ENCODE measurements at regions not wholly inside any gene's neighbourhood (a gene's known extent, or its start where the extent isn't known, plus 50 kb on each side); places are given as distances from the start of the nearest gene placed in this dataset.

DNA sequence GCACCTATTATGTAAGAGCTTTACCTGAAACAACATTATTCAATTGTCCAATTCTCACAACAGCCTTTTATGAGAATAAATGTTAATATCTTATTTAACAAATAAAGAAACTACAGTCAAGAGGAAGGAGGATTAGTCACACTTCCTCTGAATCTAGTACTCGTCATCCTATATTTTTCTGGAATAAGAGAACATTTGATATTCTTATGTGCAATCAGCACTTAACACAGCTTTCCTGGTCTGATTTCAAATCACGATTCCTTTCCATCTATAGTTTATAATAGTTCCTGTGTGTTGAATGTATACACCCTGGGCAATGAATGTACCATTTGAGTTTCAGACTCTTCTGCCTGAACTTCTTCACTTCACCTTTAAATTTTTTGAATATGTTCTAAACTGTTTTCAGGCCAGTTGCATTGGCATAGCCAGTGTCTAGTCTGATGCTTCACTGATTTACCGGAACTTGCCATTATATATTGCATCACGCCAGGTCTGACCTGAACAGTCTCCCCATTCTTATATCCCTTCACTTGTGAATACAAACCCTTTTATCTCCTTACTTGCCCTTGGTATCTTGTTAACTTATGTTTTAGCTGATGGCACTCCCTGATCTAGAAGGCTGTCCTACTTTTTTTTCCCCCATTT lies 698.3 kb downstream of the MAT2B start:
- no peaks in the 10 kb centered on the region for H3K9me3 ChIP-seq (ENCODE audit: control insufficient read depth, low read length)
- H3K4me3 ChIP-seq (ENCODE audit: low read length), result no peak overlapping the region
- H3K4me1 ChIP-seq (ENCODE audit: control insufficient read depth, insufficient read depth, low read length), result no peaks in the 10 kb centered on the region

DNA sequence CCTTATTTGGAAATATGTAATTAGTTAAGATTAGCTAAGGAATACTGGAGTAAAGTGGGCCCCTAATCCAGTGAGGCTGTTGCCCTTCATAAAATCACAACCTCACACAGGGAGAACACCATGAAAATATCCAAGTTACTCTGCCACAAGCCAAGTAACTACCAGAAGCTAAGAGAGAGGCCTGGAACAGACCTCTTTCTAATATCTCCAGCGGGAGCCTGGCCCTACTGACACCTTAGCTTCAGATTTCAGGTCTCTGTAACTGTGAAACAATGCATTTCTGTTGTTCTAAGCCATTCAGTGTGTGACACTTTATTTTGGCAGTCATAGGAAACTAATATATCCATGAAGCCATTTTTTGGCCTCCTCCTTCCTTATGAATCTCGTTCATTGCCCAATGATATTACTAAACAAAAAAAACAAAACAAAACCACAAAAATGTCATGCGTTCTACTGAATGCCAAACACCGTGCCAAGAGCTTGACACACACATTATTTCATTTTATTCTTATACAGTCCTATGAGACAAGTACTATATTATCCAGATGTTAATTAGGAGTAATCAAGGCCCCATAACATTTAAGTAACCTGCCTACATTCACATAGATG lies 699.0 kb downstream of the MAT2B start:
- H3K36me3 ChIP-seq (ENCODE audit: control insufficient read depth, insufficient read depth, low read length), result no peaks in the 10 kb centered on the region
- no peak overlapping the region for H3K9ac ChIP-seq (ENCODE audit: low read length)
- H3K4me1 ChIP-seq (ENCODE audit: control insufficient read depth, insufficient read depth, low read length), result no peaks in the 10 kb centered on the region
- H3K27me3 ChIP-seq (ENCODE audit: control insufficient read depth, insufficient read depth, low read length), result no peaks in the 10 kb centered on the region
- H3K9me3 ChIP-seq (ENCODE audit: control insufficient read depth, low read length), result no peaks in the 10 kb centered on the region
- no peak overlapping the region for H3K4me3 ChIP-seq (ENCODE audit: low read length)

More for the DNA sequence above, 698.3 kb downstream of the MAT2B start:
- Histone ChIP-seq H3K27me3 (ENCODE audit: control insufficient read depth, insufficient read depth, low read length) (no peaks in the 10 kb centered on the region), H3K36me3 (ENCODE audit: control insufficient read depth, insufficient read depth, low read length) (no peaks in the 10 kb centered on the region), H3K9ac (ENCODE audit: low read length) (no peak overlapping the region)

DNA sequence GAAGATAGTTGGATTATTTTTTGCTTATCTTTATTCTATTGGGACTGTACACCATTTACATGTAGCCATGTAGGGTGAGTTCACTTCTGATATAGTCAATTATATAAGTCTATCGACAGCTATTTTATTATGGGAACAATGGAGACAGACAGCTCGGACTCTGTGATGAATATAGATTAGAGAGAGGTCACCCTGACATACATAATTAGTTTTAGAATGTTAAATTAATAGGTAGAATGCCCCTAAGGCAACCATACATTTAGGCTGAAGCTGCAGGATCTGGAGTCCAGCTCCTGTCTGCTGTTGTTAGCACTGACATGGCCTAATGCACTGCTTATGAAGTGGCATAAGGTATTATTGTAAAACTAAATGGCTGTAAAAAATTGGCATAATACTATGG lies 700.8 kb downstream of the MAT2B start:
- H3K4me3 ChIP-seq (ENCODE audit: low read length), result no peak overlapping the region
- no peaks in the 10 kb centered on the region for H3K4me1 ChIP-seq (ENCODE audit: control insufficient read depth, insufficient read depth, low read length)
- H3K9me3 ChIP-seq (ENCODE audit: control insufficient read depth, low read length), result no peaks in the 10 kb centered on the region
- no peak overlapping the region for H3K9ac ChIP-seq (ENCODE audit: low read length)
- H3K36me3 ChIP-seq (ENCODE audit: control insufficient read depth, insufficient read depth, low read length), result no peaks in the 10 kb centered on the region
- H3K27me3 ChIP-seq (ENCODE audit: control insufficient read depth, insufficient read depth, low read length), result no peaks in the 10 kb centered on the region

DNA sequence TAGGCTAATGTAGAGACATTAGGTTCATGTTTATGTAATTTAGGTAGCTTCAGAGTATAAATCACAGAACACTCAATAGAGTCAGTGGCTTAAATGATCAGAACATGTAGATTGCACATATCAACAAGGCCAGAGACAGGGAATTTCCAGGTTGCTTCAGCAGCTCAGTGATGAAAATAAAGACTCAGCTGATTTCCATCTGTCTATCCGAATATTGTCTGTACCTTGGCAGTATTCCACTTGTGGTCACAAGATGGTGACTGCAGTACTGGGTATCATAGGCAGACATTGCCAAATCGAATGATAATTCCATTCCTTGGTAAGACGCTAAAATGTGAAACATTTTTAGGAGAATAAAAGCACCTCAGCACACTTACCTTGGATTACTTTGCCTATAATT lies 702.2 kb downstream of the MAT2B start:
- Histone ChIP-seq H3K4me3 (ENCODE audit: low read length) (no peak overlapping the region), H3K9ac (ENCODE audit: low read length) (no peak overlapping the region), H3K9me3 (ENCODE audit: control insufficient read depth, low read length) (no peaks in the 10 kb centered on the region), H3K4me1 (ENCODE audit: control insufficient read depth, insufficient read depth, low read length) (no peaks in the 10 kb centered on the region), H3K36me3 (ENCODE audit: control insufficient read depth, insufficient read depth, low read length) (no peaks in the 10 kb centered on the region), H3K27me3 (ENCODE audit: control insufficient read depth, insufficient read depth, low read length) (no peaks in the 10 kb centered on the region)

DNA sequence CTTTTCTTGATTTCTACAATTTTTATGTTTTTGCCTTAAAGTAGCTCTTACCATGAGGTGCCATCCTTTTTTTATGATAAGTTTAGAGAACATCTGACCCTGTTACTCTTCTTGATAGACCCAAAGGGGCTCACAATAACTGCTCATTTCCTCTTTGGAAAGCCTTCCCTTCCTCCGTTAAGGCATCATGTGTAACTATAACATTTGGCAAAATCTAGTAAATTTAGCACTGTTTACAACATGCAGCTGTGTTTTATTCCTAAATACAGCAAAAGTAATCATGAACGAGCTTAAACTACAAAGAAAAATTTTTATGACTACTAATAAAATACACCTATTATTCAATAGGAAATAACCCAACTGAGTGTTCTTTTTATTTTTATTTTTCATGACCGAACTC lies 705.1 kb downstream of the MAT2B start:
- Histone ChIP-seq H3K9ac (ENCODE audit: low read length) (no peak overlapping the region), H3K9me3 (ENCODE audit: control insufficient read depth, low read length) (no peaks in the 10 kb centered on the region), H3K4me3 (ENCODE audit: low read length) (no peak overlapping the region), H3K27me3 (ENCODE audit: control insufficient read depth, insufficient read depth, low read length) (no peaks in the 10 kb centered on the region), H3K36me3 (ENCODE audit: control insufficient read depth, insufficient read depth, low read length) (no peaks in the 10 kb centered on the region), H3K4me1 (ENCODE audit: control insufficient read depth, insufficient read depth, low read length) (no peaks in the 10 kb centered on the region)

DNA sequence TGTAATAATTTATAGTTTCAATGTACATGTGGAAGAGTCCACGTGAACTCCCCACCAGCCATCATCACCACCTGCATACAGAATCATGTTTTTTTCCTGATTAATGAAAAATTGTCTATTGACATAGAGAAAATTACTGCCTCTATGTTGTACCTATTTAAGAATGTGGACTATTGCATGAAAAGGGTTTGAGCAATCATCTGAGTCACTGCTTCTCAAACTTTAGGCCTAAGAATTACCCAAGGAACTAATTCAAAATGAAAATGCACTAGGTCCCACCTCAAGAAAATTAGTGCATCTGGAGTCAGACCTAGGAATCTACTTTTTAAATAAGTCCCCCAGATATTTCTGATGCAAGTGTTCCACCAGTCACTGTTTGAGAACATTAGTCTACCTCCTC lies 709.3 kb downstream of the MAT2B start:
- Histone ChIP-seq H3K4me3 (ENCODE audit: low read length) (no peak overlapping the region), H3K36me3 (ENCODE audit: control insufficient read depth, insufficient read depth, low read length) (no peaks in the 10 kb centered on the region), H3K9me3 (ENCODE audit: control insufficient read depth, low read length) (no peaks in the 10 kb centered on the region), H3K27me3 (ENCODE audit: control insufficient read depth, insufficient read depth, low read length) (no peaks in the 10 kb centered on the region), H3K9ac (ENCODE audit: low read length) (no peak overlapping the region), H3K4me1 (ENCODE audit: control insufficient read depth, insufficient read depth, low read length) (no peaks in the 10 kb centered on the region)

DNA sequence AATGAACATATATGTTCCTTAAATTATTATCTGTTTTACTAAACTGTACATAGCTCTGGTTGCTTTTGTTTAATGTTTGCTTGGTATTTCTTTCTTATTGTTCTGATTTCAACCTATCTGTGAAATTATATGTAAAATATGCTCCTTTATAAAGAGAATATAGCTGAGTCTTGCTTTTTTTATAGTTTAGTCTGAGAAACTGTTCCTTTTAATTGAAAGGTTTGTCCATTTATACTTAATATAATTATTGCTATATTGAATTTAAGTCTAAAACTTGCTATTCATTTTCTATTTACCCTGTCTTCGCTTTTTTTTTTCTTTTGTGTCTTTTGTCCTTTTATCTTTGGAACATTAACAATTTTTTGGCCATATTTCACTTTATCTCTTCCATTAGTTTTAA lies 712.0 kb downstream of the MAT2B start:
- Histone ChIP-seq H3K4me1 (ENCODE audit: control insufficient read depth, insufficient read depth, low read length) (no peaks in the 10 kb centered on the region), H3K9ac (ENCODE audit: low read length) (no peak overlapping the region), H3K9me3 (ENCODE audit: control insufficient read depth, low read length) (no peaks in the 10 kb centered on the region), H3K4me3 (ENCODE audit: low read length) (no peak overlapping the region), H3K36me3 (ENCODE audit: control insufficient read depth, insufficient read depth, low read length) (no peaks in the 10 kb centered on the region), H3K27me3 (ENCODE audit: control insufficient read depth, insufficient read depth, low read length) (no peaks in the 10 kb centered on the region)

DNA sequence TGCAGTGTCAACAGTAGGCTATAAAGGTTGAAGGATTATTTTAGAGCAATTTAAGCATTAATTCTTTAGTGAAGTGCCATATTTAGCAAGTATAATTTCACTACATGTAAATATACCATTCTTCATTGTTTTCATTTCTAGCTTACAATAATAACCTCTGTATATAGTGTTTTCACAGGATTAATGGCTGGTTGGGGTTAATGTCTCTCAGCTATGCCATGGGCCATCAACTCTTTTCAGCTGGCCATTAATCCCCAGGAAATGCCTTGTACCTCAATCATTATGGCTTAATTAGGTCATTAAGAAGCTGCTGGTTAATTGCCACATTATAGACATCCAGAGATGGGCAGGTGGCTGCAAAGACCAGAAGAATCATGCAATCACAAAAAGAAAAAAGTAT lies 715.1 kb downstream of the MAT2B start:
- Histone ChIP-seq H3K9me3 (ENCODE audit: control insufficient read depth, low read length) (no peaks in the 10 kb centered on the region), H3K27me3 (ENCODE audit: control insufficient read depth, insufficient read depth, low read length) (no peaks in the 10 kb centered on the region), H3K4me3 (ENCODE audit: low read length) (no peak overlapping the region), H3K36me3 (ENCODE audit: control insufficient read depth, insufficient read depth, low read length) (no peaks in the 10 kb centered on the region), H3K4me1 (ENCODE audit: control insufficient read depth, insufficient read depth, low read length) (no peaks in the 10 kb centered on the region), H3K9ac (ENCODE audit: low read length) (no peak overlapping the region)

DNA sequence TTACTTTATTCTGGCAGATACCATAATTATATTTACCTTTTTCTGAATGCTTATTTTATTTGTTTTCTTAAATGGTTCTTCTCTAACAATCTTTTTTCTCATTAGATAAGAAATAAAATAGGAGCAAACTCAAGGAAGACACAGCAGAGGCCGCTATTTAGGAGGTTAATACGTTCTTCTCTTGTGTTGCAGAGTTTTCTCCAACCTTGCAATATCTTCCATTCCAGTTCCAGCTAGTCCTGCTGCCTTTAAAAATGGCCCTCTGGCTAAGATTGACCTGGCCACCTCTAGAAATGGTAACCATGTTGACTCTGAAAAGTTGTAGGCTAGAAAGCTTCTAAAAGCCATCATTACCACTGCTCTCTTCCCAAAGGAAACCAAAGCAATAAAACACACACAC lies 718.8 kb downstream of the MAT2B start:
- Histone ChIP-seq H3K9me3 (ENCODE audit: control insufficient read depth, low read length) (no peaks in the 10 kb centered on the region), H3K36me3 (ENCODE audit: control insufficient read depth, insufficient read depth, low read length) (no peaks in the 10 kb centered on the region), H3K27me3 (ENCODE audit: control insufficient read depth, insufficient read depth, low read length) (no peaks in the 10 kb centered on the region), H3K9ac (ENCODE audit: low read length) (no peak overlapping the region), H3K4me3 (ENCODE audit: low read length) (no peak overlapping the region), H3K4me1 (ENCODE audit: control insufficient read depth, insufficient read depth, low read length) (no peaks in the 10 kb centered on the region)

DNA sequence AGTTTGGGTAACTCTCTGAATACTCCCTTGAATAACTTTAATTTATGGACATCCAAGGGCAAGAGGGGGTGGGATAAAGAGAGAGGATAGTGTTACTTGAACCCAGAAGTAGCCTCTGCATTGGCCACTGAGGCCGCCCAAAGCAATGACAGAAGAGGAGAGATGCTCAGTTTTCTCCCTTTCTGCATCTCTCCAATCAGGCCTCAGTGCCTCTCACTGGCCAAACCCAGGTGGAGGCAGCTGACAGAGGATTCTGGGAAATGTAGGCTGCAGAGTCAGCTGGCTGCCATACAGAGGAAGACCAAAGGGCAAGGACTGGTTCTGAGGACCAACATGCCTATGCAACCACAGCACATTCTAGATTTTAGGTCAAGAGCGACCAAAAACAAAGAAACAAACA lies 719.4 kb downstream of the MAT2B start:
- H3K27me3 ChIP-seq (ENCODE audit: control insufficient read depth, insufficient read depth, low read length), result no peaks in the 10 kb centered on the region
- H3K4me1 ChIP-seq (ENCODE audit: control insufficient read depth, insufficient read depth, low read length), result no peaks in the 10 kb centered on the region
- H3K9me3 ChIP-seq (ENCODE audit: control insufficient read depth, low read length), result no peaks in the 10 kb centered on the region
- no peaks in the 10 kb centered on the region for H3K36me3 ChIP-seq (ENCODE audit: control insufficient read depth, insufficient read depth, low read length)
- no peak overlapping the region for H3K4me3 ChIP-seq (ENCODE audit: low read length)
- H3K9ac ChIP-seq (ENCODE audit: low read length), result no peak overlapping the region

DNA sequence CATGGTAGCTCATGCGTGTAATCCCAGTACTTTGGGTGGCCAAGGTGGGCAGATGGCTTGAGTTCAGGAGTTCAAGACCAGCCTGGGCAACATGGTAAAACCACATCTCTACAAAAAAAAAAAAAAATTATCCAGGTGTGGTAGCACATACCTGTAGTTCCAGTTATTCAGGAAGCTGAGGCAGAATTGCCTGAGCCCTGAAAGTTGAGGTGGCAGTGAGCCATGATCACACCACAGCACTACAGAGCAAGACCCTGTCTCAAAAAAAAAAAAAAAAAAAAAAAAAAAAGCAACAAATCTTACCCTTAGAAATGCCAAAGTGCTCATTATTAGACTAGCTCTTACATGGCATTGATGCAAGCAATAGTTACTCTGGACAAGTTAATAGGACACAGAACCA lies 724.9 kb downstream of the MAT2B start:
- no peaks in the 10 kb centered on the region for H3K9me3 ChIP-seq (ENCODE audit: control insufficient read depth, low read length)
- no peaks in the 10 kb centered on the region for H3K27me3 ChIP-seq (ENCODE audit: control insufficient read depth, insufficient read depth, low read length)
- H3K4me1 ChIP-seq (ENCODE audit: control insufficient read depth, insufficient read depth, low read length), result no peaks in the 10 kb centered on the region
- H3K9ac ChIP-seq (ENCODE audit: low read length), result no peak overlapping the region
- H3K36me3 ChIP-seq (ENCODE audit: control insufficient read depth, insufficient read depth, low read length), result no peaks in the 10 kb centered on the region
- H3K4me3 ChIP-seq (ENCODE audit: low read length), result no peak overlapping the region

DNA sequence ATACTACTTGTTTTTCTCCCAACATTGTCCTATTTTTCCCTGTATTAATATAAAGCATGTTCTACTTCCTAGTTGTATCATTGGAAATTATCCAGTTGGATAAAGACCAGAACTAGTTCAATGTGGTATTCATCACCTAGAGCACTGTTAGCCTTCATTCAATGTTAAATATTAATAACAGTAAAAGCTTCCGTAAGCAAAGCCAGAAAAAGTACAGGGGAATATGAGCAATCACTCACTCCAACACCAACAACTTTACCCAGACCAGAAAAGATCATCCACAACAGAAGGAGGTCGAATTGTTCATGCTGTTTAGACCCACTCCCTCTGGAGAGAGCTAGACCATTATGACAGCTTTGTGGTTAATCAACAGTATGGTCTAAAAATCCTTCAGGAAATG lies 728.4 kb downstream of the MAT2B start:
- Histone ChIP-seq H3K4me3 (ENCODE audit: low read length) (no peak overlapping the region), H3K36me3 (ENCODE audit: control insufficient read depth, insufficient read depth, low read length) (no peaks in the 10 kb centered on the region), H3K27me3 (ENCODE audit: control insufficient read depth, insufficient read depth, low read length) (no peaks in the 10 kb centered on the region), H3K9ac (ENCODE audit: low read length) (no peak overlapping the region), H3K9me3 (ENCODE audit: control insufficient read depth, low read length) (no peaks in the 10 kb centered on the region), H3K4me1 (ENCODE audit: control insufficient read depth, insufficient read depth, low read length) (no peaks in the 10 kb centered on the region)

DNA sequence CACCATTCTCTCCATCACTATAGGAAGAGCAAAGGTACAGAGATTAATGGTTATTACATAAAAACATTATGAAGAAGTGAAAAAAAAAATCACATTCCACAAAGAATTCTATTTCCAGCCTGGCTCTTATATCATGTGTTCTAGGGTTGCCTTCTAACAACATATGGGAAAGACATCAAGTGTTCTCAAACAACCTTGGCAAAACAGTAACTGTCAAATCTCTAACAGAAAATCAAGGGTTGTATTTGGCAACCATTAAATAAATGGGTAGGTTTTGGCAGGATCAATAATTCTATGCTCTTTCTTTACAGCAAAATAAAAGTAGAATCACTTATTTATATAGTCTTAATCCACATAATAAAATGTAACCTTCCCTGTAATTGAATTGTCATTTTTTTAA lies 728.9 kb downstream of the MAT2B start:
- H3K9ac ChIP-seq (ENCODE audit: low read length), result no peak overlapping the region
- no peaks in the 10 kb centered on the region for H3K4me1 ChIP-seq (ENCODE audit: control insufficient read depth, insufficient read depth, low read length)
- H3K4me3 ChIP-seq (ENCODE audit: low read length), result no peak overlapping the region
- H3K9me3 ChIP-seq (ENCODE audit: control insufficient read depth, low read length), result no peaks in the 10 kb centered on the region
- H3K36me3 ChIP-seq (ENCODE audit: control insufficient read depth, insufficient read depth, low read length), result no peaks in the 10 kb centered on the region
- no peaks in the 10 kb centered on the region for H3K27me3 ChIP-seq (ENCODE audit: control insufficient read depth, insufficient read depth, low read length)

Measured in mucosa of stomach (tissue), 1 donor.